ENCODE measurements at regions not wholly inside any gene's neighbourhood (a gene's known extent, or its start where the extent isn't known, plus 50 kb on each side); places are given as distances from the start of the nearest gene placed in this dataset.

- TF ChIP-seq ZNF274 (IDR thresholded peaks at IDR 0.05; ENCODE audit: low read depth, low read length) (no peak), YY1 (IDR thresholded peaks at IDR 0.05; ENCODE audit: insufficient read depth, insufficient read length) (no peak), SUZ12 (IDR thresholded peaks at IDR 0.05; ENCODE audit: extremely low read depth, insufficient read depth, insufficient read length) (no peak)
Measured at GRCh38 chr2:104685591-104685990, 168.3 kb upstream of the POU3F3 start.
